ENCODE measurements at regions not wholly inside any gene's neighbourhood (a gene's known extent, or its start where the extent isn't known, plus 50 kb on each side); places are given as distances from the start of the nearest gene placed in this dataset.

GRCh38 chr4:158991534-158992155 is 111.2 kb upstream of the RAPGEF2 start:
- Histone ChIP-seq H3K36me3 (ENCODE audit: control insufficient read depth, insufficient read depth, low read length) (no peaks in the 10 kb centered on the region), H2AFZ (no peak overlapping the region), H3K4me1 (no peaks in the 10 kb centered on the region), H3K9ac (no peak overlapping the region), H3K9me3 (ENCODE audit: control insufficient read depth, low read length) (no peaks in the 10 kb centered on the region), H3K4me2 (ENCODE audit: low read length) (no peak overlapping the region), H3K79me2 (no peaks in the 10 kb centered on the region), H3K27me3 (ENCODE audit: control insufficient read depth, insufficient read depth, low read length) (no peaks in the 10 kb centered on the region), H3K27ac (no peak overlapping the region), H3K4me3 (ENCODE audit: low read depth, low read length) (no peak overlapping the region)
- TF ChIP-seq, protein P1, sequence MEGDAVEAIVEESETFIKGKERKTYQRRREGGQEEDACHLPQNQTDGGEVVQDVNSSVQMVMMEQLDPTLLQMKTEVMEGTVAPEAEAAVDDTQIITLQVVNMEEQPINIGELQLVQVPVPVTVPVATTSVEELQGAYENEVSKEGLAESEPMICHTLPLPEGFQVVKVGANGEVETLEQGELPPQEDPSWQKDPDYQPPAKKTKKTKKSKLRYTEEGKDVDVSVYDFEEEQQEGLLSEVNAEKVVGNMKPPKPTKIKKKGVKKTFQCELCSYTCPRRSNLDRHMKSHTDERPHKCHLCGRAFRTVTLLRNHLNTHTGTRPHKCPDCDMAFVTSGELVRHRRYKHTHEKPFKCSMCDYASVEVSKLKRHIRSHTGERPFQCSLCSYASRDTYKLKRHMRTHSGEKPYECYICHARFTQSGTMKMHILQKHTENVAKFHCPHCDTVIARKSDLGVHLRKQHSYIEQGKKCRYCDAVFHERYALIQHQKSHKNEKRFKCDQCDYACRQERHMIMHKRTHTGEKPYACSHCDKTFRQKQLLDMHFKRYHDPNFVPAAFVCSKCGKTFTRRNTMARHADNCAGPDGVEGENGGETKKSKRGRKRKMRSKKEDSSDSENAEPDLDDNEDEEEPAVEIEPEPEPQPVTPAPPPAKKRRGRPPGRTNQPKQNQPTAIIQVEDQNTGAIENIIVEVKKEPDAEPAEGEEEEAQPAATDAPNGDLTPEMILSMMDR (IDR thresholded peaks at IDR 0.05): no peak

- no peaks in the 10 kb centered on the region for H3K9me3 ChIP-seq (ENCODE audit: control insufficient read depth, low read length)
- no peaks in the 10 kb centered on the region for H3K79me2 ChIP-seq
- H3K9ac ChIP-seq: no peak overlapping the region
Observed at GRCh38 chr4:158993891-158994290, 109.0 kb upstream of the RAPGEF2 start.

GRCh38 chr4:158995040-158995439 is 107.8 kb upstream of the RAPGEF2 start:
- no peak overlapping the region for H3K4me3 ChIP-seq (ENCODE audit: low read depth, low read length)
- no peaks in the 10 kb centered on the region for H3K4me1 ChIP-seq
- H3K79me2 ChIP-seq: no peaks in the 10 kb centered on the region
- no peak overlapping the region for H3K9ac ChIP-seq
- H3K27ac ChIP-seq: no peak overlapping the region
- H3K36me3 ChIP-seq (ENCODE audit: control insufficient read depth, insufficient read depth, low read length): no peaks in the 10 kb centered on the region
- no peak overlapping the region for H2AFZ ChIP-seq
- no peaks in the 10 kb centered on the region for H3K27me3 ChIP-seq (ENCODE audit: control insufficient read depth, insufficient read depth, low read length)
- TF ChIP-seq, protein P1 (IDR thresholded peaks at IDR 0.05): no peak
- H3K4me2 ChIP-seq (ENCODE audit: low read length): no peak overlapping the region
- H3K9me3 ChIP-seq (ENCODE audit: control insufficient read depth, low read length): no peaks in the 10 kb centered on the region

More at GRCh38 chr4:158993891-158994290, 109.0 kb upstream of the RAPGEF2 start:
- H3K4me2 ChIP-seq (ENCODE audit: low read length): no peak overlapping the region
- H3K27me3 ChIP-seq (ENCODE audit: control insufficient read depth, insufficient read depth, low read length): no peaks in the 10 kb centered on the region
- no peaks in the 10 kb centered on the region for H3K4me1 ChIP-seq
- no peak overlapping the region for H3K4me3 ChIP-seq (ENCODE audit: low read depth, low read length)
- no peak overlapping the region for H2AFZ ChIP-seq
- TF ChIP-seq, protein P1 (IDR thresholded peaks at IDR 0.05): no peak
- no peak overlapping the region for H3K27ac ChIP-seq
- H3K36me3 ChIP-seq (ENCODE audit: control insufficient read depth, insufficient read depth, low read length): no peaks in the 10 kb centered on the region

DNA sequence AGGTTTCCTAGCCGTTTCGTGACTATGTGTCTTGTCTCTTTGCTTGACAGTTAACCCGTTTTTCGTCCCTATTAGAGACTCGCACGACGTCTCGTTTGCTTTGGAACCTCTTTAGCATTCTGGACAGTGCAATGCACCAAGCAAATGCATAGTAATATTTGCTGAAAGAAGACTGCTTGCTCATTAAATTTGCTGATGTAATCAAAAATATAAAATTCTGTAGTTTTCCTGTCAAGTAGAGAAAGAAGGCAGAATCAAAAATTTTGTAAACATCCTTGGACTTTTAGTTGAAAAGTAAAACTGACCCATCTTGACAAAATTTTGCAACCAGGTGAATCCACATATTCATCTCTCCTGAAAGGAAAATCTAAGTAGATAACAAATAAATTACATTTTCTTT is 106.9 kb upstream of the RAPGEF2 start:
- TF ChIP-seq, protein P1 (IDR thresholded peaks at IDR 0.05): no peak
- no peaks in the 10 kb centered on the region for H3K27me3 ChIP-seq (ENCODE audit: control insufficient read depth, insufficient read depth, low read length)
- no peaks in the 10 kb centered on the region for H3K9me3 ChIP-seq (ENCODE audit: control insufficient read depth, low read length)
- H3K36me3 ChIP-seq (ENCODE audit: control insufficient read depth, insufficient read depth, low read length): no peaks in the 10 kb centered on the region
- H3K4me1 ChIP-seq: no peaks in the 10 kb centered on the region
- H3K79me2 ChIP-seq: no peaks in the 10 kb centered on the region
- H3K27ac ChIP-seq: no peak overlapping the region
- no peak overlapping the region for H3K4me2 ChIP-seq (ENCODE audit: low read length)
- no peak overlapping the region for H3K4me3 ChIP-seq (ENCODE audit: low read depth, low read length)
- no peak overlapping the region for H3K9ac ChIP-seq
- H2AFZ ChIP-seq: no peak overlapping the region

DNA sequence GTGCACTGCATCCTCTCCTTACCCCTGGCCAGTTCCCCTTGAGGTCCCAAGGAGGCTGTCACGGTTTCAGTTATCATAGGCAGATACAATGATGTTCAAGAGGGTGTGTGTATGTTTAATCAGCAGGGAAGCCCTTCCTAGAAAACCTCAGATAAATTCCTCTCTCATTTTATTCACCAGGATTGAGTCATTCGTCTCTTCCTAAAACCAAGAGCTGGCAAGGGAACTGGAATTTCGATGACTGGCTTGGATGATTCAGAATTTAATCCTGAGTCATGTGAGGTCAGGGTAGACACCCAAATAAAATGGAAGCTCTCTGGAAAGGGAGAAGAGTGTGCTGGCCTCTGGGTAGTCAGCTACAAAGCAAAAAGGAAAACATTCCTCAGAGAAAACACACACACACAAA is 106.2 kb upstream of the RAPGEF2 start:
- H2AFZ ChIP-seq: no peak overlapping the region
- no peaks in the 10 kb centered on the region for H3K27me3 ChIP-seq (ENCODE audit: control insufficient read depth, insufficient read depth, low read length)
- H3K79me2 ChIP-seq: no peaks in the 10 kb centered on the region
- H3K4me2 ChIP-seq (ENCODE audit: low read length): no peak overlapping the region
- no peak overlapping the region for H3K4me3 ChIP-seq (ENCODE audit: low read depth, low read length)
- no peaks in the 10 kb centered on the region for H3K36me3 ChIP-seq (ENCODE audit: control insufficient read depth, insufficient read depth, low read length)
- TF ChIP-seq, protein P1 (IDR thresholded peaks at IDR 0.05): no peak
- H3K27ac ChIP-seq: no peak overlapping the region
- H3K4me1 ChIP-seq: no peaks in the 10 kb centered on the region
- no peaks in the 10 kb centered on the region for H3K9me3 ChIP-seq (ENCODE audit: control insufficient read depth, low read length)
- H3K9ac ChIP-seq: no peak overlapping the region
